Loucy (cell line): ENCODE measurements at regions not wholly inside any gene's neighbourhood (a gene's known extent, or its start where the extent isn't known, plus 50 kb on each side); places are given as distances from the start of the nearest gene placed in this dataset.

Experiments used
- H2AFZ ChIP-seq: fragments of 200-600 bp; sonication (generic); 2 replicates; pipeline ENCODE4 v1.6.0; 2016; ENCODE audit warnings: antibody characterized with exemption, mild to moderate bottlenecking, low read length, moderate library complexity
- H3F3A ChIP-seq: fragments of 200-600 bp; 2 replicates; pipeline ENCODE4 v1.6.0; 2016; ENCODE audit warnings: antibody characterized with exemption, low read depth, mild to moderate bottlenecking
- H3K27me3 ChIP-seq: fragments of 200-600 bp; sonication (generic); 2 replicates; pipeline ENCODE4 v1.6.1; 2014; ENCODE audit warnings: low read length, mild to moderate bottlenecking; ENCODE audit not compliant: insufficient read depth, poor library complexity, severe bottlenecking
- H3K36me3 ChIP-seq: fragments of 200-600 bp; sonication (generic); 2 replicates; pipeline ENCODE4 v1.6.1; 2016; ENCODE audit warnings: low read length; ENCODE audit not compliant: insufficient read depth
- H3K4me1 ChIP-seq: fragments of 200-600 bp; sonication (generic); 2 replicates; pipeline ENCODE4 v1.5.1; 2014; ENCODE audit warnings: low read length, mild to moderate bottlenecking; ENCODE audit not compliant: insufficient read depth, poor library complexity, severe bottlenecking
- H3K4me2 ChIP-seq: fragments of 200-600 bp; sonication (generic); 2 replicates; pipeline ENCODE4 v1.6.0; 2014; ENCODE audit warnings: antibody characterized with exemption, low read length, low read depth, mild to moderate bottlenecking; ENCODE audit not compliant: poor library complexity, severe bottlenecking
- H3K4me3 ChIP-seq: fragments of 200-600 bp; sonication (generic); 2 replicates; pipeline ENCODE4 v1.5.1; 2014; ENCODE audit warnings: low read length, mild to moderate bottlenecking, mixed read lengths; ENCODE audit not compliant: poor library complexity, severe bottlenecking
- H3K79me2 ChIP-seq: fragments of 200-600 bp; sonication (generic); 2 replicates; pipeline ENCODE4 v1.6.1; 2014; ENCODE audit warnings: low read length; ENCODE audit not compliant: insufficient read depth
- H3K9ac ChIP-seq: fragments of 200-600 bp; sonication (generic); 2 replicates; pipeline ENCODE4 v1.6.0; 2014; ENCODE audit warnings: mild to moderate bottlenecking, low read depth, low read length, moderate library complexity; ENCODE audit not compliant: poor library complexity, severe bottlenecking
- H3K9me2 ChIP-seq: fragments of 200-600 bp; sonication (generic); replicated peaks from 2 replicates; pipeline ENCODE4 v1.6.1; 2016; ENCODE audit warnings: low read depth, low read length, mixed read lengths
- H3K9me3 ChIP-seq: fragments of 200-600 bp; sonication (generic); 2 replicates; pipeline ENCODE4 v1.6.1; 2014; ENCODE audit warnings: mild to moderate bottlenecking, antibody characterized with exemption, low read length, low read depth; ENCODE audit not compliant: insufficient read depth
- H4K20me1 ChIP-seq: fragments of 200-600 bp; sonication (generic); 2 replicates; pipeline ENCODE4 v1.6.0; 2014; ENCODE audit warnings: antibody characterized with exemption, low read length, mild to moderate bottlenecking; ENCODE audit not compliant: insufficient read depth, poor library complexity, severe bottlenecking
- EZH2phosphoT487 ChIP-seq: fragments of 200-600 bp; IDR thresholded peaks from 2 replicates; pipeline ENCODE4 v1.6.1; 2018; ENCODE audit warnings: antibody characterized with exemption, mild to moderate bottlenecking, moderate library complexity, borderline replicate concordance
- TF ChIP-seq, protein P1 (sequence below): fragments of 200-600 bp; sonication (generic); conservative IDR thresholded peaks from 2 replicates; pipeline ENCODE4 v1.5.1; 2014; ENCODE audit warnings: mild to moderate bottlenecking, antibody characterized with exemption, low read length

DNA sequence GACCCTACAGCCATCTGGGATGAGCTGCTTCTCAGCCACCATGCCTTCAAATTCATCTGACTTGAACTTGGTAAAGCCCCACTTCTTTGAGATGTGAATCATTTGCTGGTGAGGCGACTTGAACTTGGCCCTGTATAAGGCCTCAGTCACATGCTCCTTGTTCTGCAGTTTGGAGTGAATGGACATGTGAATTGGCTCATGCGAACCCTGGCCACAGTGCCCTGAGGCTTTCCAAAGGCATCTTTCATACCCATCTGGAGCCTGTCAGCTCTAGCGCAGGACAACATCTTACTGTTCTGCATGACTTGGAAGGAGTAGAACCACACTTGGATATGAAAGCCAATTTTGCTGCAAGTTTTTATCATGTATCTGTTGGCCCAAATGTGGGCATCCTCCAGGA lies 244.0 kb upstream of the FAM83B start:
- H3F3A ChIP-seq: no peaks in the 10 kb centered on the region
- H3K4me2 ChIP-seq: no peak overlapping the region
- no peak overlapping the region for H3K4me3 ChIP-seq

DNA sequence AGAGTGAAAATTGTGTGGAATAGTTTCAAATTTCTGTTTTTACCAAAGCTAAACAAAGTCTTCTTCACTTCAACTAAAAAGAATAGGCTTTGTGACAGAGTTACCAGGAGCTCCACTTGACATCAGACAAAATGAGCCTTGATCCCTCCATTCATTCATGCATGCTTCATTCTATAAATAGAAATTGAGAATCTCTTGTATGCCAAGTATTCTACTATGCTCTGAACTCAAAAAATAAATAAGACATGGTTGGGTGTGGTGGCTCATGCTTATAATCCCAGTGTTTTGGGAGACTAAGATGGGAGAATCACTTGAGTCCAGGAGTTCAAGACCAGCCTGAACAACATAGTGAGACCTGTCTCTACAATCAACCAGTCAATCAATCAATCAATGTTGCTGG lies 236.6 kb upstream of the FAM83B start:
- Histone ChIP-seq H3K79me2 (no peaks in the 10 kb centered on the region), H2AFZ (no peak overlapping the region), H3F3A (no peaks in the 10 kb centered on the region), H3K9me2 (no peaks in the 10 kb centered on the region), H3K4me1 (no peaks in the 10 kb centered on the region), H3K4me2 (no peak overlapping the region), H3K9me3 (no peaks in the 10 kb centered on the region), H3K4me3 (no peak overlapping the region), H3K36me3 (no peaks in the 10 kb centered on the region), H3K9ac (no peak overlapping the region), H4K20me1 (no peaks in the 10 kb centered on the region), H3K27me3 (no peaks in the 10 kb centered on the region)
- no peak for TF ChIP-seq EZH2phosphoT487
- TF ChIP-seq, protein P1, sequence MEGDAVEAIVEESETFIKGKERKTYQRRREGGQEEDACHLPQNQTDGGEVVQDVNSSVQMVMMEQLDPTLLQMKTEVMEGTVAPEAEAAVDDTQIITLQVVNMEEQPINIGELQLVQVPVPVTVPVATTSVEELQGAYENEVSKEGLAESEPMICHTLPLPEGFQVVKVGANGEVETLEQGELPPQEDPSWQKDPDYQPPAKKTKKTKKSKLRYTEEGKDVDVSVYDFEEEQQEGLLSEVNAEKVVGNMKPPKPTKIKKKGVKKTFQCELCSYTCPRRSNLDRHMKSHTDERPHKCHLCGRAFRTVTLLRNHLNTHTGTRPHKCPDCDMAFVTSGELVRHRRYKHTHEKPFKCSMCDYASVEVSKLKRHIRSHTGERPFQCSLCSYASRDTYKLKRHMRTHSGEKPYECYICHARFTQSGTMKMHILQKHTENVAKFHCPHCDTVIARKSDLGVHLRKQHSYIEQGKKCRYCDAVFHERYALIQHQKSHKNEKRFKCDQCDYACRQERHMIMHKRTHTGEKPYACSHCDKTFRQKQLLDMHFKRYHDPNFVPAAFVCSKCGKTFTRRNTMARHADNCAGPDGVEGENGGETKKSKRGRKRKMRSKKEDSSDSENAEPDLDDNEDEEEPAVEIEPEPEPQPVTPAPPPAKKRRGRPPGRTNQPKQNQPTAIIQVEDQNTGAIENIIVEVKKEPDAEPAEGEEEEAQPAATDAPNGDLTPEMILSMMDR: no peak

More for the DNA sequence above, 244.0 kb upstream of the FAM83B start:
- Histone ChIP-seq H2AFZ (no peak overlapping the region), H3K9me2 (no peaks in the 10 kb centered on the region), H3K4me1 (no peaks in the 10 kb centered on the region), H3K9me3 (no peaks in the 10 kb centered on the region), H3K36me3 (no peaks in the 10 kb centered on the region), H3K79me2 (no peaks in the 10 kb centered on the region), H3K27me3 (no peaks in the 10 kb centered on the region), H3K9ac (no peak overlapping the region), H4K20me1 (no peaks in the 10 kb centered on the region)
- no peak for TF ChIP-seq EZH2phosphoT487
- TF ChIP-seq, protein P1: no peak

DNA sequence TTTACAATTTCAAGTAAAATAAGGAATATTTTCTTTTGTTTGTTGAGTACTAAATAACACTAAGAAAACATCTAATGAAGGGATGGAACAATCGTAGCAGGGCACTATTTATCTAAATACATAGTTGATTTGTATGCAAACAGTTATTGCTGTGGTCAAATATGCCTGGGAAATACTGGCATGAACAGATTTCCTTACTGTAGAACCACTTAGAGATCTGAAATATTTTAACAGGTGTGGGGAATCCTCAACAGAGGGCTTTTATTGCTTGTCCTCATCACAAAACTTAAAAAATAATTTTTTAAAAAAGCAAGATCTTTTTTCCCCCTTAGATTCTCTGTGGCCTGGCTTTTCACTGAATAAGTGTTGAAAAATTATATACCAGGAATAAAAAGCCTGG lies 233.0 kb upstream of the FAM83B start:
- no peaks in the 10 kb centered on the region for H3K36me3 ChIP-seq
- H3K9me3 ChIP-seq: no peaks in the 10 kb centered on the region
- H3K27me3 ChIP-seq: no peaks in the 10 kb centered on the region
- H3K4me3 ChIP-seq: no peak overlapping the region
- H3F3A ChIP-seq: no peaks in the 10 kb centered on the region
- H3K79me2 ChIP-seq: no peaks in the 10 kb centered on the region
- no peak overlapping the region for H3K9ac ChIP-seq
- no peak overlapping the region for H2AFZ ChIP-seq
- no peak overlapping the region for H3K4me2 ChIP-seq
- H3K9me2 ChIP-seq: no peaks in the 10 kb centered on the region
- no peaks in the 10 kb centered on the region for H3K4me1 ChIP-seq
- TF ChIP-seq EZH2phosphoT487: no peak
- TF ChIP-seq, protein P1: no peak
- H4K20me1 ChIP-seq: no peaks in the 10 kb centered on the region
